Muscle layer of duodenum (tissue), 2 donors: ENCODE measurements at regions not wholly inside any gene's neighbourhood (a gene's known extent, or its start where the extent isn't known, plus 50 kb on each side); places are given as distances from the start of the nearest gene placed in this dataset.

Experiments
- H3K27ac ChIP-seq: one replicate; pipeline ENCODE4 v1.7.0; 2013; ENCODE audit warnings: mild to moderate bottlenecking, low read length
- H3K27me3 ChIP-seq: one replicate; pipeline ENCODE4 v1.7.0; 2013; ENCODE audit warnings: low read depth, mild to moderate bottlenecking, control low read depth, low read length
- H3K36me3 ChIP-seq, 2 donors: one replicate each; pipeline ENCODE4 v1.7.0; 2013; ENCODE audit warnings: low read length in 2 of 2, control low read depth in 1 of 2, mild to moderate bottlenecking in 1 of 2; ENCODE audit not compliant: insufficient read depth in 2 of 2, control insufficient read depth in 1 of 2
- H3K4me1 ChIP-seq, 2 donors: one replicate each; pipeline ENCODE4 v1.7.0; 2013; ENCODE audit warnings: low read length in 2 of 2, mild to moderate bottlenecking in 2 of 2, control low read depth in 1 of 2, moderate library complexity in 1 of 2; ENCODE audit not compliant: insufficient read depth in 2 of 2, control insufficient read depth in 1 of 2
- H3K4me3 ChIP-seq, 2 donors: one replicate each; pipeline ENCODE4 v1.7.0; 2013; ENCODE audit warnings: low read length in 2 of 2, low read depth in 1 of 2, mild to moderate bottlenecking in 1 of 2
- H3K9me3 ChIP-seq, 2 donors: one replicate each; pipeline ENCODE4 v1.7.0; 2013; ENCODE audit warnings: low read length in 2 of 2, control low read depth in 1 of 2, mild to moderate bottlenecking in 1 of 2; ENCODE audit not compliant: control insufficient read depth in 1 of 2
- donor health status: healthy.

DNA sequence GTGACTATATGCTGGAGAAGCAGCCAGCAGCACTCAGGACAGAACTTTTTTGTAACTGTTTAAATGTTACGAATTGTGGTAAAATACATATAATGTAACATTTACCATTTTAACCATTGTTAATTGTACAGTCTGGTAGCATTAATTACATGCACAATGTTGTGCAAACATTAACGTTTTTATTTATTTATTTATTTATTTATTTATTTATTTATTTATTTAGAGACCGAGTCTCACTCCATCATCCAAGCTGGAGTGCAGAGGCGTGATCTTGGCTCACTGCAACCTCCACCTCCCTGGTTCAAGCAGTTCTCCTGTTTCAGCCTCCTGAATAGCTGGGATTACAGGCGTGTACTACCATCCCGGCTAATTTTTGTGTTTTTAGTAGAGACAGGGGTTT, 88.7 kb upstream of the TEX51 start:
- no peak overlapping the region for H3K27ac ChIP-seq
- no peaks in the 10 kb centered on the region for H3K4me1 ChIP-seq
- no peak overlapping the region for H3K4me3 ChIP-seq
- H3K9me3 ChIP-seq, result peaks cover 0 to 2% of the 10 kb centered on the region in 2 donors
- no peaks in the 10 kb centered on the region for H3K27me3 ChIP-seq
- no peaks in the 10 kb centered on the region for H3K36me3 ChIP-seq

DNA sequence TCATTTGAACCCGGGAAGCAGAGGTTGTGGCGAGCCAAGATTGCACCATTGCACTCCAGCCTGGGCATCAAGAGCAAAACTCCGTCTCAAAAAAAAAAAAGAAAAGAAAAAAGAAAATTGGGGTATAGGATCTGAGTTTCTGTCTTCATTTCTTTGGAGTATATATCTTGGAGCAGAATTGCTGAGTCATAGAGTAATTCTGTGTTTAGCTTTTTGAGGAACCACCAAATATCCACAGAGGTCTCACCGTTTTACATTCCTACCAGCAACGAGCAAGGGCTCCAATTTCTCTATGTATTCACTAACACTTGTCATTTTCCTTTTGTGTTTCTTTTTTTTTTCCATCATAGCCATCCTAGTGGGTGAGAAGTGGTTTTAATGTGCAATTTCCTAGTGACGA, 87.6 kb upstream of the TEX51 start:
- H3K9me3 ChIP-seq, result peaks cover 0 to 2% of the 10 kb centered on the region in 2 donors
- H3K4me3 ChIP-seq, result no peak overlapping the region
- no peaks in the 10 kb centered on the region for H3K36me3 ChIP-seq
- H3K4me1 ChIP-seq, result no peaks in the 10 kb centered on the region
- H3K27me3 ChIP-seq, result no peaks in the 10 kb centered on the region
- no peak overlapping the region for H3K27ac ChIP-seq

DNA sequence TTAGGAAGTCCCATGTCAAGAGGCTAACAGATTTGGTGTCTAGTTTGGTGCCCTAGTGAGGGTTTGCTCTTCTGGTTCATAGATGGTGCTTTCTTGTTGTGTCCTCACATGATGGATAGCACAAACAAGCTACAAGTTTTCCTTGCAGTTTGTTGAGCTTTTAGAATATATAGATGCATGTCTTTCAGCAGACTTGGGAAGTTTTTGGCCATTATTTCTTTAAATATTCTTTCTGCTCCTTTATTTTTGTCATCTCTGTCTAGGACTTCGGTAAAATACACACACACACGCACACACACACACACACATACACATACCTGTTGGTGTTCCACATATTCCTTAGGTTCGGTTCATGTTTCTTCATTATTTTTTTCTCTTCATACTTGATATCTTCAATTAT, 81.5 kb upstream of the TEX51 start:
- peaks cover 0 to 5% of the 10 kb centered on the region in 2 donors for H3K9me3 ChIP-seq
- H3K27me3 ChIP-seq, result no peaks in the 10 kb centered on the region
- H3K27ac ChIP-seq, result no peak overlapping the region
- H3K4me1 ChIP-seq, result peaks cover 0 to under 1% of the 10 kb centered on the region in 2 donors
- no peak overlapping the region for H3K4me3 ChIP-seq
- no peaks in the 10 kb centered on the region for H3K36me3 ChIP-seq

DNA sequence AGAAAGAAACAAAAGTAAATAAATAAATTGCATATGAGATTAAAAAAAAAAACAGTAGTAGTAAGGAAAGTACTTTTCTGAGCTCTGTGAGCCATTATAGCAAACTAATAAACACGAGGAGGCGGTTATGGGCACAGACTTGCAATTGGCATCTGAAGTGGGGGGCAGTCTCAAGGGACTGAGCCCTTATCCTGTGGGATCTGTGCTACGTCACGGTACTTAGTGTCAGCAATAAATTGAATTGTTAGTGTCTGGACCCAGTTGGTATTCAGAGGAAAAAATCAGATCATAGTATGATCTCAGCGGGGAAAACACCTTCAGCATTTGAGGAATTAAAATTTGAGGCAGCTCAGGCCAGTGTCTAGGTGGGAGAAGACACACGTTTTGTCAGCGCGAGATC, 76.6 kb upstream of the TEX51 start:
- Histone ChIP-seq H3K36me3 (no peaks in the 10 kb centered on the region), H3K4me1 (peaks cover 0 to 6% of the 10 kb centered on the region in 2 donors), H3K27me3 (no peaks in the 10 kb centered on the region), H3K27ac (no peak overlapping the region), H3K9me3 (no peaks in the 10 kb centered on the region), H3K4me3 (no peak overlapping the region)

DNA sequence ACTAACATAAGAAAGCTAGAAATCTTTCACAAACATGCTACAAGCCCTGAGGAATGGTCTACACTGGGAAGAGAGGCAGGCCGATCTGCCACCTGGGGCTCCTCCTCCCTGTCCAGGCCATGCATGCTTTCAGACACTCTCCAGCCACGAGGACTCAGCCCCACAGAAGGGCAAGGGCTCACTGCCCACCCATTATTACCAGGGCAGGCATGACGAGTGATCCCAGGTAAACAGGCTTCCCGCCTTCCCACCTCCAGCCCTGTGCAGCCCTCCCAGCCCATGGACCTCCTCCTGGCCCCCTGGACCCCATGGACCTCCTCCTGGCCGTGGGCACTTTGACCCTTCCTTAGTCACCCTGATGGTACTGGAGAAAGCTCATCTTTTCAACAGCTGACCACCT, 75.8 kb upstream of the TEX51 start:
- peaks cover 0 to 6% of the 10 kb centered on the region in 2 donors for H3K4me1 ChIP-seq
- no peaks in the 10 kb centered on the region for H3K9me3 ChIP-seq
- no peaks in the 10 kb centered on the region for H3K27me3 ChIP-seq
- no peak overlapping the region for H3K4me3 ChIP-seq
- H3K36me3 ChIP-seq, result no peaks in the 10 kb centered on the region
- H3K27ac ChIP-seq, result no peak overlapping the region

DNA sequence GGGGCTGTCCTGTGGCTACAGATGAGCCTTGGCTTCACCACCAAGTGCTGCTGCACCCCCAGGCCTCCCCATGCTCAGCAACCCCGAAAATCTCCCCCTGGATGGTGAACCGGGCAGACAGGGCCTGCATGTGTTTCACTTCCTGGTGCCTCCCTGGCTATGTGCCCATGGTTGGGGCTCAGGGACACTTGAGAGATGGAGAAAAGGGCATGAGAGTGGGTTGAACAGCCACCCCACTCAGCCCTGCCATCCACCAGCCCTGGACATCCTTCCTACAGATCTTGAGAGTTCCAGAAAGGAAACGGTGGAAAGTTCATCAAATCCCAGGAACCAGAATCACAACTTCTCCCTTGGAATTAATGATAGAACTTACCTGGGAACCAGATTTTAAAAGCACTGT, 74.7 kb upstream of the TEX51 start:
- Histone ChIP-seq H3K27ac (no peak overlapping the region), H3K27me3 (no peaks in the 10 kb centered on the region), H3K4me1 (peaks cover 0 to 6% of the 10 kb centered on the region in 2 donors), H3K4me3 (no peak overlapping the region), H3K36me3 (no peaks in the 10 kb centered on the region), H3K9me3 (no peaks in the 10 kb centered on the region)

DNA sequence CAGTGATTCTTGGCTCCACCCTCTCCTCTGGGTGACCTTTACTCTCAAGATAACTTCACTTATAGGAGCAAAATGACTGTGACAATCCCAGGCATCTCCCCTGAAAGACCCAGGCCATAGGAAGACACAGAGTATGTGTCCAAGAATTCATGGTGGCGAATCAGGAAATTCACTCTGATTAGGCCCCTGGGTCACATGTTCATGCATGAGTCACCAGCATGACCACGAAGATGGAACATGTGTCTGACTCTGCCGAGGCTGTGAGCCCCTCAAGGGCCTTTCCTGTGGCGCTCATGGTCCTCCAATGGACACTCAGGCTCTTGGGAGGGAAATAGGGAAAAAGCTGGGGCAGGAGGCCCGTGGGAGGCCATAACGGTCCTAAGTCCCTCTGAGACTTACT, 74.0 kb upstream of the TEX51 start:
- Histone ChIP-seq H3K9me3 (no peaks in the 10 kb centered on the region), H3K4me3 (no peak overlapping the region), H3K27ac (no peak overlapping the region), H3K4me1 (peaks cover 0 to 6% of the 10 kb centered on the region in 2 donors), H3K36me3 (no peaks in the 10 kb centered on the region), H3K27me3 (no peaks in the 10 kb centered on the region)

DNA sequence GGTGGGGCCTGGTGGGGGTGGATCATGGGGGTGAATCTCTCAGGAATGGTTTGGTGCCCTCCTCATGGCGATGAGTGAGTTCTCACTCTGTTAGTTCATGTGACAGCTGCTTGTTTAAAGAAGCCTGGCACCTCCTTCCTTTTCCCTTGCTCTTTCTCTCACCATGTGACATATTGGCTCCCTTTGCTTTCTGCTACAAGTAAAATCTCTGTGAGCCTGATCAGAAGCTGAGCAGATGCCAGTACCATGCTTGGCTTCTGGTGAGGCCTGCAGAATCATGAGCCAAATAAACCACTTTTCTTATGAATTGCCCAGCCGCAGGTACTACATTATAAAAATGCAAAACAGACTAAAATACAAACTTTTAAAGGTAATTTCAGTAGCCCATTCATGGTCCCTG, 73.4 kb upstream of the TEX51 start:
- no peaks in the 10 kb centered on the region for H3K27me3 ChIP-seq
- H3K27ac ChIP-seq, result no peak overlapping the region
- H3K4me1 ChIP-seq, result peaks cover 0 to 6% of the 10 kb centered on the region in 2 donors
- H3K9me3 ChIP-seq, result no peaks in the 10 kb centered on the region
- H3K36me3 ChIP-seq, result no peaks in the 10 kb centered on the region
- H3K4me3 ChIP-seq, result no peak overlapping the region

DNA sequence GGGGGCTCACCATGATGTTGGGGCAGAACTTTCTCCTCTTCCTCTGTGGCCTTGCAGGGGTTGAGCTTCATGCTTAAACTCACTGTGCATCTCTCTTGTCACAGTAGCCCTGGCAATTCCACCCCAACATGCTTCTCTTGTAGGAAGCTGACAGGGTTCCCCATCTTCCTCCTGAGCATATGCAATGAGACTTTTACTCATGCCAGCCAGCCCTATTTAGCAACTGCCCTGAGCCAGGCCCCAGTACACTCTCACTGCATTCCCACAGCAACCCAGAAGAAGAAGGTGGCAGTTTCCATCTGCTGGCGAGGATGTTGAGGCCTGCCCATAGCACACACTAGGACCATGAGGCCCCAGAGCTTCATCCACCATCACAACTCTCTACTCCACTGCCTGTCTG, 72.2 kb upstream of the TEX51 start:
- no peak overlapping the region for H3K27ac ChIP-seq
- H3K4me3 ChIP-seq, result no peak overlapping the region
- H3K4me1 ChIP-seq, result peaks cover 0 to 6% of the 10 kb centered on the region in 2 donors
- H3K36me3 ChIP-seq, result no peaks in the 10 kb centered on the region
- H3K27me3 ChIP-seq, result no peaks in the 10 kb centered on the region
- no peaks in the 10 kb centered on the region for H3K9me3 ChIP-seq

DNA sequence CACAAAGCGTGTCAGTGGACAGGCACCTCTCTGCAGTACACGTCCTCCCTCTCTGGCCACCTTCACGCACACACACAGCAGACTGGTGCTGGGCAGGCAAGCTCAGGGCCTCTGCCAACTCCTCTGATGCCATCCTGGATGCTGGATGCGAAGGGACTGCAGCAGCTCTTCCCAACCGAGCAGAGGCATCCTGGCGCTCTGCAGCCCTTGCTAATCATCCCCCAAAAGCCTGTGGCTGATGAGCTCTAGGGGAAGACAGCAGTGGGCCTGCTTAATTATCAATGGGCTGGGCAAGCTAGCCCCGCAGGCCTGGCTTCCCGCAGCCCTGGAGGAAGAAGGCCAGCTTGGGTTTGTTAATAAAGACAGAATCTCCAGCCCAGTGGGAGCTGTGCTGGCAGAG, 71.3 kb upstream of the TEX51 start:
- H3K4me1 ChIP-seq, result peaks cover 0 to 3% of the 10 kb centered on the region in 2 donors
- H3K4me3 ChIP-seq, result no peak overlapping the region
- H3K9me3 ChIP-seq, result no peaks in the 10 kb centered on the region
- no peaks in the 10 kb centered on the region for H3K36me3 ChIP-seq
- no peaks in the 10 kb centered on the region for H3K27me3 ChIP-seq
- H3K27ac ChIP-seq, result no peak overlapping the region

DNA sequence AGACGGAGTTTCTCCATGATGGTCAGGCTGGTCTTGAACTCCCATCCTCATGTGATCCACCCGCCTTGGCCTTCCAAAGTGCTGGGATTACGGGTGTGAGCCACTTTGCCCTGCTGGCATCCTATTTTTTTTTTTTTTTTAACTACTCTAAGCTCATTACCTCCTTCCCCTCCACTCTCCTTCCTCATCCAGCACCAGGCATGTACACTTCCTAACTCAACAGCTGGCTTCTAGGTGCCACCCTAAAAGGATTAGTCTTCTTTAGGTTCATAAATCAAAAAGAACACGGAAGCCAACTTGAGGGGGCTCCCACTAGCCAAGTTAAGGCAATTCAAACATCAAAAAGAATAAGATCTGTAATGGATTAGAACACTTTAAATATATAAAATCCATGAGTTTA, 70.6 kb upstream of the TEX51 start:
- H3K9me3 ChIP-seq, result no peaks in the 10 kb centered on the region
- no peak overlapping the region for H3K27ac ChIP-seq
- H3K4me3 ChIP-seq, result no peak overlapping the region
- H3K36me3 ChIP-seq, result no peaks in the 10 kb centered on the region
- no peaks in the 10 kb centered on the region for H3K4me1 ChIP-seq
- no peaks in the 10 kb centered on the region for H3K27me3 ChIP-seq

DNA sequence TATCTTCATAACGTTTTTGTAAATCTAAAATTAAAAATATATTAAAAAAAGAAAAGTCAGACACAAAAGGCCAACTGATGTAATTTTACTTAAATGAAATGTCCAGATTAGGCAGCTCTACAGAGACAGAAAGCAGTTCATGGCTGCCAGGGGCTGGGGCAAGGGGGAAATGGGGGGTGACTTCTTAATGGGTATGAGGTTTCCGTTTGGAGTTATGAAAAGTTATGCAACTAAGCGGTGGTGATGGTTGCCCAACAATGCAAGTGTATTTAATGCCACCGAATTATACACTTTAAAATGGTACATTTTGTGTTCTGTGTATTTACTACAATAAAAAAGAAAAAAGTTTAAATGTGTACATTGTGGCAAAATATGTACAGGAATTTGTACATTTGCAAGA, 70.2 kb upstream of the TEX51 start:
- no peak overlapping the region for H3K4me3 ChIP-seq
- H3K36me3 ChIP-seq, result no peaks in the 10 kb centered on the region
- no peaks in the 10 kb centered on the region for H3K27me3 ChIP-seq
- no peaks in the 10 kb centered on the region for H3K4me1 ChIP-seq
- H3K9me3 ChIP-seq, result no peaks in the 10 kb centered on the region
- no peak overlapping the region for H3K27ac ChIP-seq
